ENCODE measurements at regions not wholly inside any gene's neighbourhood (a gene's known extent, or its start where the extent isn't known, plus 50 kb on each side); places are given as distances from the start of the nearest gene placed in this dataset.

DNA sequence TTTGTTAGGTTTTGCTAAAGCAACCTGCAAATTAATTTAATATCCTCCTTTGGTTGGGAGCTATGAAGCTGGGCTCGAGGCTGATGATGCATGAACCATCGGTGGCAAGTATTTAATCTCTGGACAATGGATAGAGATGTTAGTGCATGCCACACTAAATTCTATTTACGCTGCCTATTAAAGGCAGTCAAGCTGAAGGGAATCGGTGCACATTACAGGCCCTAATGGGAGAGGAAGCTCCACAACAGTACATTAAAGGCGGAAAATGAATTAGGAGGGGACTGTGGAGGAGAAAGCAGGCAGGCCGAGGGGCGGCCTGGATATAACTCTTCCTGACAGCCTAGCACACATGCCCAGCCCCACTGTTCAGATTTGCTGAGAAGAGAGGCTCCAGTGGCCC, 132.4 kb upstream of the MAFB start:
- DNase-seq (no peak), ATAC-seq (no peak)
- Histone ChIP-seq H3K9me3 (ENCODE audit: control insufficient read depth, low read length) (no peaks in the 10 kb centered on the region), H3K4me1 (ENCODE audit: control insufficient read depth, insufficient read depth, low read length) (no peaks in the 10 kb centered on the region), H3K27ac (ENCODE audit: low read length) (no peak overlapping the region), H3K27me3 (ENCODE audit: control insufficient read depth, insufficient read depth) (no peaks in the 10 kb centered on the region), H3K4me3 (ENCODE audit: low read length) (no peak overlapping the region)
- 91% methylated on average over 7 of the region's 7 CpGs for WGBS
- intact Hi-C loops (cut with DNase I): no loop called here

GRCh38 chr20:40826699-40827098, 137.7 kb upstream of the MAFB start:
- Histone ChIP-seq H3K9me3 (ENCODE audit: control insufficient read depth, low read length) (no peaks in the 10 kb centered on the region), H3K4me3 (ENCODE audit: low read length) (no peak overlapping the region), H3K27ac (ENCODE audit: low read length) (no peak overlapping the region), H3K27me3 (ENCODE audit: control insufficient read depth, insufficient read depth) (no peaks in the 10 kb centered on the region), H3K4me1 (ENCODE audit: control insufficient read depth, insufficient read depth, low read length) (no peaks in the 10 kb centered on the region)
- DNase-seq (no peak), ATAC-seq (no peak)
- intact Hi-C loops (cut with DNase I): no loop called here

- no peaks in the 10 kb centered on the region for H3K27me3 ChIP-seq (ENCODE audit: control insufficient read depth, insufficient read depth)
- no peaks in the 10 kb centered on the region for H3K4me1 ChIP-seq (ENCODE audit: control insufficient read depth, insufficient read depth, low read length)
- no peak overlapping the region for H3K4me3 ChIP-seq (ENCODE audit: low read length)
- ATAC-seq (no peak), DNase-seq (no peak)
- WGBS: 70% methylated on average over 5 of the region's 5 CpGs
- no peak overlapping the region for H3K27ac ChIP-seq (ENCODE audit: low read length)
- intact Hi-C loops (cut with DNase I): no loop called here
- peaks cover 5% of the 10 kb centered on the region for H3K9me3 ChIP-seq (ENCODE audit: control insufficient read depth, low read length)
Observed at GRCh38 chr20:40835321-40835720, 146.3 kb upstream of the MAFB start.

DNA sequence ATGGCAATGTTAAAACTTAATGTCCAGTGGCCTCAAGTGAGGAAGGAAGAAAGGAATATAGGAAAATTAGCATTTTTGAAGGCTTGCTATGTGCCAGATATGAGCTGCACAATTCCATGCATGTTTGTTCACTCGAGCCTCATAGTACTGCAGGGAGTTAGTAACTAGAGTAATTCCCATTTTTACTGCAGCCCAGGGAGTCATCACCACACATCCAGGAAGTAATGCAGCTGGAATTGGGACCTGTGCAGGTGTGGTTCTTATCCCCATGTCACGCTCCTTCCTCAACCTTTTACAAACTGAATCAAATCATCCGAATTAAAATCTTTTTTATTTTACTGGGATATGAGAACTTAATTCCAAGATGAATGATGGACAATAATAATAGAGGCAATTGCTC, 149.5 kb upstream of the MAFB start:
- Histone ChIP-seq H3K9me3 (ENCODE audit: control insufficient read depth, low read length) (peaks cover 5% of the 10 kb centered on the region), H3K27ac (ENCODE audit: low read length) (no peak overlapping the region), H3K4me3 (ENCODE audit: low read length) (no peak overlapping the region), H3K27me3 (ENCODE audit: control insufficient read depth, insufficient read depth) (no peaks in the 10 kb centered on the region), H3K4me1 (ENCODE audit: control insufficient read depth, insufficient read depth, low read length) (no peaks in the 10 kb centered on the region)
- ATAC-seq: no peak
- no peak for DNase-seq
- WGBS: 74% methylated on average over 3 of the region's 3 CpGs
- intact Hi-C loops (cut with DNase I): no loop called here

DNA sequence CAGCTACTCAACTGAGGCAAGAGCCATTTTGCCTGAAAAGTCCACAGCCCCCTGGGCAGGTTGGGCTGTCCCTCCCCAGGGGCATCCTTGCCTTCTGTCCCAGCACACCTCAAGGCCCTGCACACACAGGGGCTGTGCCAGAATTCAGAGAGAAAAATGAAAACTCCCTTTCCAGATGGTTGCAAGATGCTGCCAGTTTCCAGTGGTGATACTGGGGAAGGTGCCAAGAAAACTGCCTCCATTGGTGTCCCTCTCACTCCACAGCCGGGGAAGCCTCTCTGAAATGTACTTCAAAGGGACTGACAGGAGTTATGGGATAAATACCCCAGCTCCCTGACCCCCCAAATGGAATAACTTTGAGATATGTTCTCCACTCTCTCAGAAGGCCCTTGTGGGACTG, 154.2 kb upstream of the MAFB start:
- no peak for ATAC-seq
- WGBS: 39% methylated on average over 1 of the region's 1 CpG
- Histone ChIP-seq H3K27ac (ENCODE audit: low read length) (no peak overlapping the region), H3K9me3 (ENCODE audit: control insufficient read depth, low read length) (no peaks in the 10 kb centered on the region), H3K4me1 (ENCODE audit: control insufficient read depth, insufficient read depth, low read length) (no peaks in the 10 kb centered on the region), H3K4me3 (ENCODE audit: low read length) (no peak overlapping the region), H3K27me3 (ENCODE audit: control insufficient read depth, insufficient read depth) (no peaks in the 10 kb centered on the region)
- intact Hi-C loops (cut with DNase I): no loop called here
- no peak for DNase-seq

DNA sequence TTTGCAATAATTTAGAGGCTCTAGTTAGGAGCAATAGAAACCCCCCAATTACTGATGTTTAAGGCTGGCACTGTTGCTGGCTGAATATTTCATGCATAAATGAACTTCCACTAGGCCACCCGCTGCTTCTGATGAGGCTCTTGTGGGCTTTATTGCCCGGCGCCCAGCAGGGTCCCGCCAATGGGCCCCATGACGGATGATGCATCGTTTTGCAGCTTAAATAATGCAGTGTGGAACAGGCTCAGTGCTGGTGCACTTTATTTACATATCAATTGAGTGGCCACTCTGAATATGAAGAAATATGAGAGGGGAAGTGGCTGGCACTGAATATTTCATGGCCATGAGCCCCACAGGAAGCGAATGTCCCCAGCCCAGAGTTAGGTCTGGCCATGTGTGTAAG, 155.3 kb upstream of the MAFB start:
- Histone ChIP-seq H3K27ac (ENCODE audit: low read length) (no peak overlapping the region), H3K27me3 (ENCODE audit: control insufficient read depth, insufficient read depth) (no peaks in the 10 kb centered on the region), H3K4me1 (ENCODE audit: control insufficient read depth, insufficient read depth, low read length) (no peaks in the 10 kb centered on the region), H3K4me3 (ENCODE audit: low read length) (no peak overlapping the region), H3K9me3 (ENCODE audit: control insufficient read depth, low read length) (no peaks in the 10 kb centered on the region)
- WGBS: 87% methylated on average over 7 of the region's 7 CpGs
- ATAC-seq: no peak
- DNase-seq: no peak
- intact Hi-C loops (cut with DNase I): no loop called here

DNA sequence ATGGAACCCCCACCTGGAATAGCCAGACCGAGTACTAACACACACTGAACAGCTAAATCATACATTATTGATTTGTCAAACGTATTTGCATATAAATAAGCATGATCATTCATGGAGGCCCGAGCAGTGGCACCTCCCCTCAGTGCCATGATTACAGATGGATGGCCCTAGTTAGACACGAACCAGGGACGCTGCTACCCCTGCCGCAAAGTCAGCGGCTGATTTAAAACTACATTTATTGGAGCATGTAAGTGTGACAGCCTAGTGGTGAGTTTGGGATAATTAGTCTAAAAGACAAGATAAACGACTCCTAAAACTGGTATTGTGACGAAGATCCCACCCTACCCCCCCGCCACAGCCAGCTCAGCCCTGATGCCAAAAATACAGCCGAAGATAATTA, 159.1 kb upstream of the MAFB start:
- 87% methylated on average over 11 of the region's 11 CpGs for WGBS
- H3K27me3 ChIP-seq (ENCODE audit: control insufficient read depth, insufficient read depth): no peaks in the 10 kb centered on the region
- intact Hi-C loops (cut with DNase I): no loop called here

GRCh38 chr20:40848526-40848925, 159.5 kb upstream of the MAFB start:
- Histone ChIP-seq H3K4me1 (ENCODE audit: control insufficient read depth, insufficient read depth, low read length) (no peaks in the 10 kb centered on the region), H3K9me3 (ENCODE audit: control insufficient read depth, low read length) (no peaks in the 10 kb centered on the region), H3K27ac (ENCODE audit: low read length) (no peak overlapping the region), H3K27me3 (ENCODE audit: control insufficient read depth, insufficient read depth) (no peaks in the 10 kb centered on the region), H3K4me3 (ENCODE audit: low read length) (no peak overlapping the region)
- WGBS: 81% methylated on average over 9 of the region's 9 CpGs
- ATAC-seq (no peak), DNase-seq (no peak)
- intact Hi-C loops (cut with DNase I): no loop called here

More for the DNA sequence above, 159.1 kb upstream of the MAFB start:
- no peak for DNase-seq
- no peak overlapping the region for H3K27ac ChIP-seq (ENCODE audit: low read length)
- no peaks in the 10 kb centered on the region for H3K9me3 ChIP-seq (ENCODE audit: control insufficient read depth, low read length)
- H3K4me3 ChIP-seq (ENCODE audit: low read length): no peak overlapping the region
- no peak for ATAC-seq
- no peaks in the 10 kb centered on the region for H3K4me1 ChIP-seq (ENCODE audit: control insufficient read depth, insufficient read depth, low read length)

- Histone ChIP-seq H3K27ac (ENCODE audit: low read length) (no peak overlapping the region), H3K4me3 (ENCODE audit: low read length) (no peak overlapping the region), H3K27me3 (ENCODE audit: control insufficient read depth, insufficient read depth) (no peaks in the 10 kb centered on the region), H3K4me1 (ENCODE audit: control insufficient read depth, insufficient read depth, low read length) (no peaks in the 10 kb centered on the region), H3K9me3 (ENCODE audit: control insufficient read depth, low read length) (no peaks in the 10 kb centered on the region)
- intact Hi-C loops (cut with DNase I): no loop called here
- ATAC-seq (no peak), DNase-seq (no peak)
Observed at GRCh38 chr20:40849456-40849855, 160.4 kb upstream of the MAFB start.

GRCh38 chr20:40851051-40851450, 162.0 kb upstream of the MAFB start:
- Histone ChIP-seq H3K4me3 (ENCODE audit: low read length) (no peak overlapping the region), H3K9me3 (ENCODE audit: control insufficient read depth, low read length) (no peaks in the 10 kb centered on the region), H3K27me3 (ENCODE audit: control insufficient read depth, insufficient read depth) (no peaks in the 10 kb centered on the region), H3K4me1 (ENCODE audit: control insufficient read depth, insufficient read depth, low read length) (no peaks in the 10 kb centered on the region), H3K27ac (ENCODE audit: low read length) (no peak overlapping the region)
- WGBS: 80% methylated on average over 5 of the region's 5 CpGs
- no peak for DNase-seq
- intact Hi-C loops (cut with DNase I): no loop called here
- ATAC-seq: no peak

DNA sequence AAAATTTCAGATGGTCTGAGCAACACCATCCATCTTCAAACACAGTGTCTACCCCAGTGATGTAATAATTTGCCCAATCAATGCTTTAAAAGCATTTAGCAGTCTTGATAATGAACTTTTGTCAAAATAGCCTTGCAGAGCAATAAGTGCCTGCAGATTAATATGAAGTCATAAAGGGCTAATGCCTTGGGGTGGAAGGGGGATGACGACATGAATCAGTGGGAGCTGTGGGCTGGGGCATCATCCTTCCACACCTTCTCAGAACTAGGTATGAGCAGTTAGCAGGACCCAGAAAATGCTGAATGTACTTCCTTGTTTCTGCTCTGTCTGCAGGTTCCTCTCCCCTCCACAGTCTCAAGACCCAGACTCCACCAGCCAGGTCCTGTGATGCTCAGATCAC, 166.2 kb upstream of the MAFB start:
- no peak for ATAC-seq
- intact Hi-C loops (cut with DNase I): no loop called here
- DNase-seq: no peak
- H3K27me3 ChIP-seq (ENCODE audit: control insufficient read depth, insufficient read depth): no peaks in the 10 kb centered on the region
- WGBS: 74% methylated on average over 1 of the region's 1 CpG
- no peak overlapping the region for H3K4me3 ChIP-seq (ENCODE audit: low read length)
- H3K9me3 ChIP-seq (ENCODE audit: control insufficient read depth, low read length): no peaks in the 10 kb centered on the region
- no peak overlapping the region for H3K27ac ChIP-seq (ENCODE audit: low read length)
- no peaks in the 10 kb centered on the region for H3K4me1 ChIP-seq (ENCODE audit: control insufficient read depth, insufficient read depth, low read length)

DNA sequence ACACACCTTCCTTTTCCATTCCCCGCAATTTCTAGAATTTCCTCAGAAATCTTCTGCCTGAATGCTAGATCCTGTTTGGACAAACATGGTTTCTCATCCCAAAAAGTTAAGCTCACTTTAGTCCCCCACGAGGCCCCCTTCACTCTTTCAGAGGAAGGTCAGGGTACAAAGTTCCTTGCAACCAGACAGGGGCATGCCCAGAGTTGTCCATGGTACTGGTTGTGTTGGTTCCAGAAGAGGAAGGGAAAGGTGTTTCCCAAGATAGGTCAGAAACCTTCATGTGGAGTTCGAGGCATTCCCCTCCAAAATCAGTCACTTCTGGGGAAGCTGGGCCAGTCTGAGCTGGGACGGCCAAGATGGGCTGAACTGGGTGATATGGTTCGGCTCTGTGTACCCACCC, 167.6 kb upstream of the MAFB start:
- ATAC-seq: no peak
- no peak overlapping the region for H3K27ac ChIP-seq (ENCODE audit: low read length)
- DNase-seq: no peak
- H3K4me1 ChIP-seq (ENCODE audit: control insufficient read depth, insufficient read depth, low read length): no peaks in the 10 kb centered on the region
- no peak overlapping the region for H3K4me3 ChIP-seq (ENCODE audit: low read length)
- 89% methylated on average over 5 of the region's 5 CpGs for WGBS
- intact Hi-C loops (cut with DNase I): no loop called here
- no peaks in the 10 kb centered on the region for H3K27me3 ChIP-seq (ENCODE audit: control insufficient read depth, insufficient read depth)
- H3K9me3 ChIP-seq (ENCODE audit: control insufficient read depth, low read length): no peaks in the 10 kb centered on the region
